HuH-7 (cell line): ENCODE measurements at regions not wholly inside any gene's neighbourhood (a gene's known extent, or its start where the extent isn't known, plus 50 kb on each side); places are given as distances from the start of the nearest gene placed in this dataset.
A peak's percentile ranks its signal among the peaks of the same experiment; 100 is the strongest.

Source experiments
- DNase-seq: peaks from one replicate; pipeline ENCODE4 v3.0.0; 2011; ENCODE audit warnings: low spot score

- peak; percentile 67 for DNase-seq
Observed at GRCh38 chr17:34420254-34420766, 57.3 kb upstream of the CCL1 start.

GRCh38 chr17:34416116-34416515 lies 53.1 kb upstream of the CCL1 start:
- DNase-seq, result no peak

GRCh38 chr17:34414339-34414738 lies 51.3 kb upstream of the CCL1 start:
- DNase-seq, result no peak

- no peak for DNase-seq
Observed at GRCh38 chr17:34413443-34414119, 50.5 kb upstream of the CCL1 start.

- DNase-seq, result no peak
Observed at GRCh38 chr17:34412965-34413441, 50.0 kb upstream of the CCL1 start.
